ENCODE measurements at regions not wholly inside any gene's neighbourhood (a gene's known extent, or its start where the extent isn't known, plus 50 kb on each side); places are given as distances from the start of the nearest gene placed in this dataset.

- DNase-seq (ENCODE audit: low read depth), result no peak
These were observed 1405.6 kb upstream of the TENM4 start for GRCh38 chr11:80846442-80846841.

- DNase-seq (ENCODE audit: low read depth), result no peak
These were observed 1403.4 kb upstream of the TENM4 start for GRCh38 chr11:80844110-80844819.

GRCh38 chr11:80843266-80843974 lies 1402.6 kb upstream of the TENM4 start:
- no peak for DNase-seq (ENCODE audit: low read depth)

DNA sequence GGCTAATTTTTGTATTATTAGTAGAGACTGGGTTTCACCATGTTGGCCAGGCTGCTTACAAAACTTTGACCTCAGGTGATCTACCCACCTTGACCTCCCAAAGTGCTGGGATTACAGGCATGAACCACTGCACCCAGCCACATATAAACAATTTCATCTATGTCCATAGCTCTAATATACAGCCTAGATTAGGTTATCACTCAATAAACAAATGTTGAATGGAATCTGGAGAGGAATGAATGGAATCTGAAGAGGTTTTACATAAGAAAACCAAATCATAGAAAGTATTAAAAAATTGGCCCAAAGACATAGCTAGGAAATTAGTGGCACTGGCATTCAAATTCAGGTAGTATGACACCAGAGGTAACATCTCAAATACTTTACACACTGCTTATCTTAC lies 1401.4 kb upstream of the TENM4 start:
- no peak for DNase-seq (ENCODE audit: low read depth)

GRCh38 chr11:80841675-80842074 lies 1400.8 kb upstream of the TENM4 start:
- peak; percentile 68 for DNase-seq (ENCODE audit: low read depth)

DNA sequence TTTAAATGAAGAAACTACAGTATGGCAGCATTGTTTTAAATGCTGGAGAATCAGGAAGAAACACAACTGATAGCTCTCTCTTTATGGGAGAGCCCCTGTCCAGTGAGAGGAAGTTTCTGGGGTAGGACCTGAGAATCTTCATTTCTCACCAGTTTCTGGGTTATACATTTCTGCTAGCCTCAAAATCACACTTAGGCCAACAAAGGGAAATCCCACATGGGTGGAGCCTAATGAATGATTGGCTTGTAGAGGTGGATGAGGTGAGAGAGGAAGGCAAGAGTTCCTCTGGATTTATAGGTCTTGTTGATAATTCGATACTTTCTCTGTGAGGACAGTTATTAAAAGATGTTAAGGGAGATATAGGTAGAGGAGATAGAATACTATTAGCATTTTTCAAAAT lies 1397.3 kb upstream of the TENM4 start:
- no peak for DNase-seq (ENCODE audit: low read depth)

- no peak for DNase-seq (ENCODE audit: low read depth)
These were observed 1396.2 kb upstream of the TENM4 start for GRCh38 chr11:80837051-80837450.

- no peak for DNase-seq (ENCODE audit: low read depth)
These were observed 1390.5 kb upstream of the TENM4 start for GRCh38 chr11:80831374-80831773.

DNA sequence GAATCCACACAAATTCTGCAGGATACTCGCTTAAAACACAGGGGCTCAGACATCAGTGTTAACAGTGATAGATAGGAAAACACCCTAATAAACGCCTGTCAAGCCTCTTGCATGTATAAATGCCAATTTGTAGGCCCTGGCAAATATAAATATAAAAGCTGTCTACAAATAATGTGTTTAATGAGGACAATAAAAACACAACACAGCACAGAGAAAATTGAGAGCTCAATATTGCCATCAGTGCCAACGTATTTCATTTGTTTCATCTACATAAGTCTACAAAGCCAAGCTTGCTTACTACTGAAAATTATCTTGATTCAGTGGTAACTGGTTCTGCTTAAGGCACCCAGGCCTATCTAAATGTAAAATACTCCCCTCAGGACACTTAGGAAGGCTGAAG lies 1387.0 kb upstream of the TENM4 start:
- no peak for DNase-seq (ENCODE audit: low read depth)

DNA sequence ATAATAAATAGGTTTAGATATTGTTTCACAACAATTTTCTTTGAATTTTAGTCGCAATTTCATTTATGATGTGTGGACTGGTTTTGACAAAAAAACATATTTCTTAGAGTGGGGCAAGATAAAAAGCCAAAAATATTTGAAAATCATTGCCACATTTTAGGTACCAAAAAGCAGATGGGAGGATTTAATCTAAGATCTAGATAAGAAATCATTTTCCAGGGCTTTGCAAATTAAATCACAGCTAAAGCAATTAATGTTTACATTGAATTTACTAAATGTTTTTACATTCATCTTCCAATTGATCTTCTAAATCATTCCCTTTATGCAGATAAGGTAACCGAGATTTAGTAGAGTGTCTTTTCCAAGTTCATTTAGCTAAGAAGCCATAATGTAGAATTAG lies 1386.0 kb upstream of the TENM4 start:
- no peak for DNase-seq (ENCODE audit: low read depth)

GRCh38 chr11:80822308-80822707 lies 1381.5 kb upstream of the TENM4 start:
- DNase-seq (ENCODE audit: low read depth), result no peak

- DNase-seq (ENCODE audit: low read depth), result no peak
These were observed 1378.4 kb upstream of the TENM4 start for GRCh38 chr11:80819271-80819670.

- DNase-seq (ENCODE audit: low read depth), result no peak
These were observed 1376.1 kb upstream of the TENM4 start for GRCh38 chr11:80816966-80817365.

- no peak for DNase-seq (ENCODE audit: low read depth)
These were observed 1375.6 kb upstream of the TENM4 start for GRCh38 chr11:80816454-80816847.

- no peak for DNase-seq (ENCODE audit: low read depth)
These were observed 1375.1 kb upstream of the TENM4 start for GRCh38 chr11:80815752-80816453.

GRCh38 chr11:80814813-80815212 lies 1374.0 kb upstream of the TENM4 start:
- DNase-seq (ENCODE audit: low read depth), result no peak

DNA sequence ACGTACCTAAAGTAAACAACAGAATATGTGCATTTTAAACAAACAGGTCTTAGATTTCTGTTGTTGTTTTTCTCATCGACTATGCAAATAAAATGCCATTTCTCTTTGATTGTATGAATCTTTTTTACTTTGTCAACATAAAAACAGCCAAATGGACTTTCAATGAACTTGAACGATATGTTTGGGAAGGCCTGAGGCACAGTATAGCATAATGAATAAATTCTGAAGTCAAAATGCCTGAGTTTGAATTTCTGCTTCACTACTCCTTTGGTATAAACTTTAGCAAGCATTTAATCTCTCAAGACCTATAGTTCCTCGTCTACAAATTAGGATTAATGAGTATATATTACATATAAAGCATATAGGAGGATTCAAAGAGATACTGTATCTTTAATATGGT lies 1369.9 kb upstream of the TENM4 start:
- DNase-seq (ENCODE audit: low read depth), result no peak

GRCh38 chr11:80798174-80798573 lies 1357.3 kb upstream of the TENM4 start:
- DNase-seq (ENCODE audit: low read depth), result no peak

- DNase-seq (ENCODE audit: low read depth), result no peak
These were observed 1342.7 kb upstream of the TENM4 start for GRCh38 chr11:80783561-80783960.

DNA sequence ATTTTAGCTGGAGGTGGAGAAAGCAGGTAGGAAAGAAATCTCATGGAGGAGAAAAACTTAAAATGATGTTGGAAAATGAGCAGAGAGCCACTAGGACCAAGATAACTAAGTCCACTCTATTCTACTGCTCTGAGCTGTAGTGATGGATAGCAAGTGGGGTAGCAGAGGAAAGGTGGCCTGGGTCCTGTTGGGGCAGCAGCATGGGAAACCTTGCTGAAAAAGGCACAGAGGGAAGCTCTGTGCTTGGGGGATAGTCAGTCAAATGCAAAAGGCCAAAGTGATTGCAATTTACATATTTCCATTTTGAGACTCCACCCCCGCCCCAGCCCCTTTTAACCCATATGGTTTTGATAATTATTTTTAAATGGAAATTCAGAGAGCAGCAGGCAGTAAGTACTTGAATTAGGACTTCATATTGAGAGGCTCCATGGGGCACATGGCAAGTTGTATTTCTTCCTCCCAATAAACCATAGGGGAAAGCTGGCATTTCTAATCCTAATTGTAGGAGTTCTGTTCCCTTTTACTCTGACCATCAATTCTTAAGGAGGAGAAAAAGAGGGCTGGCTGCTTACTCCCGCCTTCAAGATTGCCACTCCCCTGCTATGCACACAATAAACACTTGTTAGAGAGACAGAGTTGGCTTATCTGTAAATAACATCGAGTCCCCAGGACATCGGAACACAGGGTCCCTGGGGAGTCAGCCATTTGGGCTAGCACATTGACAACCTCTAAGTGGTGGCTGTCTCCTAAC lies 1341.5 kb upstream of the TENM4 start:
- no peak for DNase-seq (ENCODE audit: low read depth)

DNA sequence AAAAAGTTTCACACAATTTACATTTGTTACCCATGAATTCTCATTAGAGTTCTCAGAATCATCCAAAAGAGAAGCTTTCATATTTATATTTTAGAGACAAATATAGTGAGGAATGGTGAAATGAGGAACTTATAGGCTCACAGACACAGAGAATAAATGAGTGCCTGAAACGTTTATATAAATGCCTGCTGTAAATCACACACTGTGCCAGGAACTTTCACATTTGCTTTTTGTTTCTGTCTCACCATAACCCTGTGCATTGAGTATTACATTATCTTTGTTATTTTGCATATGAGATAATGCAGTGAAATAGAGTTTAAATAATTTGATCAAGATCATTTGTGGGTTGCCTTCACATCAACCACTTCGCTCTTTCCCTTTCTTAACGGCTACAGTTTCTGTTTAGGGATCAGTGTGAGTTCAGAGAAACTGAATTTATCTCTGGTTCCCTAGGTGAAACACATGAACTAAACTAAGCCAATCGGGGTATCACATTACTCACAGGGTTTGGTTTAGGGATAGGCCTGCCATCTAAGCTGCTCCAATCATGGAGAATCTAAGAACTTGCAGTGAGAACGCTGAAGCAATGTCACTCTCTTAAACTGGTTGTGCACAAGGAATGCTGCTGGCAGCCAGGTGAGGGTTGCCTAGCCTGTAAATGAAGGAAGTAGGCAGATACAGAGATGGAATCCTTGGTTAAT lies 1339.2 kb upstream of the TENM4 start:
- DNase-seq (ENCODE audit: low read depth), result no peak

- no peak for DNase-seq (ENCODE audit: low read depth)
These were observed 1338.1 kb upstream of the TENM4 start for GRCh38 chr11:80778941-80779340.

All from amniotic epithelial cell (primary cell).